SHP77 (cell line): ENCODE measurements at regions not wholly inside any gene's neighbourhood (a gene's known extent, or its start where the extent isn't known, plus 50 kb on each side); places are given as distances from the start of the nearest gene placed in this dataset.
"Not testable (repeated sequence)": the region's sequence is repeated elsewhere in the genome, so short reads cannot be mapped to it uniquely, and the experiment has no call there.

Experiments used
- DNase-seq, 2 experiments: peaks; one replicate each; lab custom pipeline; 2025; lab: John Stamatoyannopoulos, UW

DNA sequence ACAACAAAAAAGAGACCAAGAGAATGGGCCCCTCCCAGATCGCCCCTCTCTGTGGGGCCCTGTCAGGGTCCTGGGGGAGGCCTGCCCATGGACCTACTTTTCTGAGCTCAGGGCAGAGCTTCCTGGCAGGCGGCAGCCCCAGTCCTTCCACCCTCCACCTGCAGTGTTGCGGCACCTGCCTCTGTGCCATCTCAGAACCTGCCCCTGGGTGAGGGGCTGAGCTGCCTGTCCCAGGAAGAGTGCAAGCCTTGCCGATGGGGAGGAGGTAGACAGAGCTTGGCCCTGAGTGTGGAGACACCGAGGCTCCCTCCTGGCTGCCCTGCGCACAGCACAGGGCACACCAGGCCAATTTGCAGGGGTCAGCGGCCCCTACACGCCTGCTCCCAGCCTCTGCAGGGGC lies 67.5 kb downstream of the UNCX start:
- no peak for DNase-seq

GRCh38 chr7:1300636-1301035 lies 68.0 kb downstream of the UNCX start:
- DNase-seq = no peak

DNA sequence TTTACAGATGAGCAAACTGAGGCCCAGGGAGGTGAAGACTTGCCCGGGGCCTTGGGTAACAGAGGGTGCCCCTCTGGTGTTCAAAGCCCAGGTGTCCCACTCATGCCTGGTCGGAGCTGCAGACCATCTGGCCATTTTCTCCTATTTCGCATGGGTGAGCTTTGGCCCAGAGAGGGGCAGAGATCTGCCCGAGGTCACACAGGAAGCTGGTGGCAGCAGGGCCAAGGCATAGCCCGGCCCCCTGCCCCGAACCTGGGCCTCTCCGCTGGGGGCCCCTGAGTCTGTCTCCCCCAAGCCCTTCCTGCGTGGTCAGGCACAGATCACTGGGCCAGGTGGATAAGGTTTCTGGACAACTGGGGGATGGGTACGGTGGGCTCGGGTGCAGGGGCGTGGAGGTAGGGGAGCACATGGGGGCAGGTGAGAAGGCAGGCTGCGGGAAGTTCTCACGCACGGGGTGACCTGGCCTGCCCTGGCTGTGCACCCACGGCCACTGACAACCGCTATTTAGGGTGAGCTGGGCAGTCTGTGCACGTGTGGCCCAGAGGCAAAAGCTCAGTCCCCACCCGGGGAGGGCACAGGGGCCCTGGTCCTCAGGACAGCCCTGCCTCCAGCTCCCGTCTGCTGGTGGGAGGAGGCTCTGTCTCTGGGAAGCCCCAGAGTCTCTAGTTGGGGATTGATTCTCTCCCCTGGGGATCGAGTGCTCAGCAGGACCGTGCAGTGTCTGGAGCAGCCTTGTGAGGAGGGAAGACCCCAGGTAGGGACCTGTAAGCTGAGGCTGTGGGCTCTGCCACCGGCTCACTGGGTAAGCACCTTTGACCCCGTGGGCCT lies 68.6 kb downstream of the UNCX start:
- no peak for DNase-seq

DNA sequence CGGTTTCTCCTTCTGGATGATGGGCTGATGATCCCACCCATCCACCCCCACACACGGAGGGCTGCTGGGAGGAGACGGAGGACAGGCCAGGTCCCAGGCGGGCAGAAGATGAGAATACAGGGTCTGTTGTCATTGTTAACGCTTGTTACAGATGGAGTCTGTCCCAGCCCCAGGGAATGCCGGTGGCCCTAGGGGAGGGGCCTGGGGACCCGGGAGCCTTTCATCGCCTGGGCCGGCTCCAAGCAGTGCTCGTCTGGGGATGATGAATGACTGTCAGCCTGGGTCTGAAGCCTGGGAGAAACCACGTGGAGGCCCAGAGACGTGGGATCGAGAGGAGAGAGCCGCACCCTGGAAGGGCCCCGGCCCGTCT lies 69.2 kb downstream of the UNCX start:
- DNase-seq = no peak

- no peak for DNase-seq
Observed at GRCh38 chr7:1302936-1303335, 70.3 kb downstream of the UNCX start.

DNA sequence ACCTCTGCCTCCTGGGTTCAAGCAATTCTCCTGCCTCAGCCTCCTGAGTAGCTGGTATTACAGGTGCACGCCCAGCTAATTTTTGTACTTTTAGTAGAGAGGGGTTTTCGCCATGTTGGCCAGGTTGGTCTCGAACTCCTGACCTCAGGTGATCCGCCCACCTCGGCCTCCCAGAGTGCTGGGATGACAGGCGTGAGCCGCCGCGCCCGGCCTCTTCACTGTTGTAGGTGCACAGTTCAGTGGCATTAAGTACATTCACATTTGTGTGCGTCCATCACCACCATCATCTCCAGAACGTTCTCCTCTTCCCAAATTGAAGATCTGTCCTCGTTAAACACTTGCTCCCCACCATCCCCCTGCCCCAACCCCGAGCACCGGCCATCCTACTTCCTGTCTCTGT lies 71.3 kb downstream of the UNCX start:
- DNase-seq = not testable (repeated sequence)

- no peak for DNase-seq
Observed at GRCh38 chr7:1305873-1306272, 73.2 kb downstream of the UNCX start.

DNA sequence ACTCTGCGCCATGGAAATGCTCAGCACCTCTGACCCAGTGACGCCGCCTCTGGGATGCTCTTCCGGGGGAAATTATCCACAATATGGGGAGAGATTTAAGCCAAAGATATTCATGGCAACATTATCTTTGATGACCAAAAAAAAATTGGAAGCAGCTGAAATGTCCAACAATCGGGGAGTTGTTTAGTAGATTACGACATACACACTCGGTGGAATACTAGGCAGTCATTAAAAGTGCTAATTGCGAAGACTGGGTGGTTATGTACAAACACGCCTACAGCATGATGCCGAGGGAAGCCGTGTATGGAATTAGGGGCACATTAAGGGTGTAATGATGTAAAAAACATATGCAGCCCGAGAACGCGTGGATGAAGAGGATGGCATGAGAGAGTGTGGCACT lies 75.2 kb downstream of the UNCX start:
- DNase-seq = no peak

DNA sequence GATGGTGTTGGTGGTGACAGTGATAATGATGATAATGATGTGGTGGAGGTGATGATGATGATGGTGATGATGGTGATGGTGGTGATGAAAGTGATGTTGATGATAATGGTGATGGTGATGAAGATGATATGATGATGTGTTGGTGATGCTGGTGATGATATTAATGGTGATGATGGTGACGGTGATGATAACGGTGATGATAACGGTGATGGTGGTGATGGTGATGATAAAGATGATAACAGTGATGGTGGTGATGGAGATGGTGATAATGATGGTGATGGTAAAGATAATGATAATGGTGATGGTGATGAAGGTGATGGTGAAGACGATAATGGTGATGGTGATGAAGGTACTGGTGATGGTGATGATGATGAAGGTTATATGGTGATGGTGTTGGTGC lies 76.6 kb downstream of the UNCX start:
- no peak for DNase-seq

GRCh38 chr7:1309996-1310395 lies 77.3 kb downstream of the UNCX start:
- no peak for DNase-seq

GRCh38 chr7:1310936-1311335 lies 78.3 kb downstream of the UNCX start:
- DNase-seq = no peak

- DNase-seq = no peak
Observed at GRCh38 chr7:1311406-1312135, 78.9 kb downstream of the UNCX start.

DNA sequence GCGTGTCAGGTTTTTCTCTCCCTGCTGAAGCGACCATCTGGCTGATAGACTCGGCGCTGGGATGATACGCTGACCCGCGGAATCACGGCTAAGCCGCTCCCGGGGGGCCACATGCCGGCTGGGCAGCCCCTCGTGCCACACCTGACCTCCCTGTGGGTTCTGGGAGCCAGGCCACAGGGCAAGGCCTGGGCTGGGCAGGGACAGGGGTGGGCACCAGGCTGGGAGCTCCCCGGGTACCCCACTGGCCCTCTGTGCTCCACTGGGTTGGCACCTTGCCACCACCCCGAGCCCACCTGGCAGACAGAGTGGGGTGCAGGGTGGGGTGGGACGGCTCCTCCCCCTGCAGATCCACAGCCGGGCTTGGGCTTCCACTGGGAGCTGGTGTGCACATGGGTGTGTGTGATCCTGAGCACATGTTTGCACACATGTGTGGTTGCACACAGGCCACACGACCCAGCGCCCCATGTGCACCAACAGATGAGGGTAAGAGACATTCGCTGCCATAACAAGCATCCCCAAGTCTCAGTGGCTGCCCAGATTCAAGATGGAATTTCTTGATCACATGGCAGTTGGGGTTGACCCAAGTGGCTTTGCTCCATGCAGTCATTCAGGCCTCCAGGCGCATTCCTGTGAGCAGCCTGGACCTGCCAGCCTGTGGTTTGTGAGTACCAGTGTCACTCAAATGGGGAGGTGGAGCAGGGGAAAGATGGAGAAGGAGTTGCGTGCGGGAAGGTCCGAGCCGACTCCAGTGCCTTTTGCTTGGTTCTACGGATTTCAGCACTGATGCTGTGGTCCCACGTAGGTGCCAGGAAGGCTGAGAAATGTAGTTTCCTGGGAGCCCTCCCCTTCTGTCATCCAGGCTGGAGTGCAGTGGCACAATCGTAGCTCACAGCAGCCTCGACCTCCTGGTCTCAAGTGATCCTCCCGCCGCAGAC lies 79.7 kb downstream of the UNCX start:
- DNase-seq = no peak

- no peak for DNase-seq
Observed at GRCh38 chr7:1313613-1314012, 80.9 kb downstream of the UNCX start.

DNA sequence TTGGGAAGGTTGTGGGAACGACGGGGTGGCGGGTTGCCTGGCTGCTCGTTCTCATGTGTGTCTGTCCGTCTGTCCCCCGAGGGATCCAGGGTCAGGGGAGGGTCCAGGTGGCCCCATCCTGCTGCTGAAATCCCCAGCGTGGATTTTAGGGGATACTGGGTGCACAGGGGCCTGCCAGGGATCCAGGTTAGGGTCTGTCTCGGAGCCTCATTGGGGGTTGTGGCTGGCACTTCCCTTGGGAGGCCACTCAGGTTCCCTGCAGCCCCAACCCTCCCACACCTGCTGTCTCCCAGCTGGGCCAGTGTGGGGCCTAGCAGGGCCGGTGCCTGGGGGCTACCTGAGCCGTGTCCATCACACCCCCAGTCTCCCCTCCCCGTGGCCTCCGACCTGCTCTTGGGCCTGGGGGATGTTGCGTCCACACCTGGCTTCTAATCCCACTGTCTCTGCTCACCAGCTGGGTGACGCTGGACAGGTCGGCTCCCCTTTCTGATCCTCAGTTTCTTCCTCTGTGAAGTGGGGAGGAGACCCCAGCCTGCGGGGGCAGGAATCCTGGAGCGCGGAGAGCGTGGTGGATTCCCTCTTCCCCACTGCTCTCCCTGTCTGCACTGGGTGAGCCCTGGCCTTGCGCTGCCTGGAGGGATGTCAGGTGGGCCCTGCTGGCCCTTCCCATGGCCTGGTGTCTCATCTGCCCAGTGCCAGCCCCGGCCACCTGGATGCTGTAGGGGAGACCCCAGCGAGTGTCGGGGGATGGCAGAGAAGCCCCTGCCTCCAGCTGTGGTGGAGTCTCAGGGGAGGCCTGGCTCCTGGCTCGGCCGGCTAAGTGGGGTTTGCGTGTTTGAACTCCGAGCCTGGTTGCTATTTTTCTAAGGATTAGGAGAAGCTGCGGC lies 81.6 kb downstream of the UNCX start:
- DNase-seq = no peak

DNA sequence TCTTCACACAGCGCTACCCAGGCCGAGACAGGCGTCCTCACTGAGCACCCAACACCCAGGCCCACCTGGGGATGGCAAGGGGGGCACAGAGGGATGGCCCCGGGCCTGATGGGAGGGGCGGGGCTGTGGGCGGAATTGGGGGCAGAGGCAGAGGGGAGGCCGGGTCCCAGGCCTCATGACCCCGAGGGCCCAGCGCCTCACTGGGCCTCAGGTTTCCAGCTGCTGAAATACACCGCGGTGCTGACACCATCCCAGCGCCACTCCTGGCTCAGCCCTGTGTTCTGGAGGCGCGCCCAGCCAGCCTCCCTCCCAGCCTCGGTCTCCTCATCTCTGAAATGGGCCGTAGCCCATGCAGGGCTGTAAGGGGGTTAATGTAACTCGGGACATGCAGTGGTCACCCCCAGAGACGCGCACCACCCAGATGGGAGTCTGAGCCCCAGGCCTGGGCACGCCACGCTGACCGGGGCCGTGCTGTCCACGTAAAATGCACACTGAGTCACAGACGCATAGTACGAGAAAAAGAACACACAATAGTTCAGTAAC lies 82.3 kb downstream of the UNCX start:
- no peak for DNase-seq

GRCh38 chr7:1316086-1316485 lies 83.4 kb downstream of the UNCX start:
- no peak for DNase-seq

- no peak for DNase-seq
Observed at GRCh38 chr7:1317646-1318045, 85.0 kb downstream of the UNCX start.

- no peak for DNase-seq
Observed at GRCh38 chr7:1318051-1318450, 85.4 kb downstream of the UNCX start.

- no peak for DNase-seq
Observed at GRCh38 chr7:1318661-1319060, 86.0 kb downstream of the UNCX start.

DNA sequence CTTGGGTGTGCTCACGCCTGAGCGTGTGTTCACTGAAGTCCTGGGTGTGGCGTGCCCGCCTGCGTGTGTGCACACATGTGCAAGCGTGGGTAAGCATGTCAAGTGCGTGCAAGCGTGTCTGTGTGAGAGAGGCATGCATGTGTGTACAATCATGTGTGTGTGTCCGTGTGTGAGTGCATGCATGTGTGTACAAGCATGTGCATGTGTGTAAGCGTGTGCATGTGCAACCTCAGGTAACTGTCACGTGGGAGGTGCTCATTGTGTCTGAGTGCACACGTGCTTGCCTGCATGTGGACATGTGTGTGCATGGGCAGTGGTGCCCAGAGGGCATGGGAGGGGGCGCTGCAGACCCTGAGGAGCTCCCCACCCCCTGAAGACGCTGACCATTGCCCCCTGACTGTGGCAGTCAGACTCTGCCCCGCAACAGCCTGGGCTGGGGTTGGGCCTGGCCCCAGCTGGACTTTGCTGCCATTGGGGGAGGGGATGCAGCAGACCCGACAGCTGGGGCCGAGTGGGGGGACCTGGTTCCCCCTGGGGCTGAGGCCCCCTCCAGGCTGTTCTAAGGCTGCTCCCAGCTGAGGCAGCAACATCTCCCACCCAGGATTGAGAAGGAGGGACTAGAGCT lies 88.1 kb downstream of the UNCX start:
- no peak for DNase-seq
